PC-3 (cell line): ENCODE measurements at regions not wholly inside any gene's neighbourhood (a gene's known extent, or its start where the extent isn't known, plus 50 kb on each side); places are given as distances from the start of the nearest gene placed in this dataset.

Source experiments
- ATAC-seq: fragments of 200-7000 bp; cut with Tn5 transposase; 2 replicates; pipeline ENCODE4 v1.9.1; 2020; ENCODE audit warnings: mild to moderate bottlenecking, moderate library complexity
- BruUV-seq: library from RNA; stranded (reverse); fragments of 400-500 nt; replicated peaks from 2 replicates; lab custom pipeline; 2021; lab: Mats Ljungman, UMichigan
- CTCF ChIA-PET: fragments of 300-600 bp; sonication (Branson Sonifier 250); formaldehyde crosslinking; loops from one replicate; lab custom pipeline; 2022; ENCODE audit warnings: antibody characterized with exemption; lab: Charles Lee
- POLR2A ChIA-PET: fragments of 300-600 bp; sonication (Branson Sonifier 250); formaldehyde crosslinking; loops from one replicate; lab custom pipeline; 2022; ENCODE audit warnings: antibody characterized with exemption; ENCODE audit not compliant: unreplicated experiment; lab: Charles Lee
- DNase-seq: peaks from one replicate; pipeline ENCODE4 v3.0.0-alpha.2; 2015
- H2AFZ ChIP-seq: fragments of 300-600 bp; sonication (generic); 2 replicates; pipeline ENCODE4 v1.6.0; 2016; ENCODE audit warnings: antibody characterized with exemption, low read length
- H3F3A ChIP-seq: fragments of 300-600 bp; sonication (generic); one replicate; pipeline ENCODE4 v1.6.0; 2017; ENCODE audit warnings: antibody characterized with exemption, low read length, control low read depth, mild to moderate bottlenecking; ENCODE audit not compliant: unreplicated experiment
- H3K27ac ChIP-seq: fragments of 300-600 bp; sonication (generic); 2 replicates; pipeline ENCODE4 v1.5.1; 2016; ENCODE audit warnings: mild to moderate bottlenecking, low read length
- H3K27me3 ChIP-seq: fragments of 300-600 bp; sonication (generic); 2 replicates; pipeline ENCODE4 v1.6.1; 2016; ENCODE audit warnings: low read length, mixed read lengths
- H3K36me3 ChIP-seq: fragments of 300-600 bp; sonication (generic); 2 replicates; pipeline ENCODE4 v1.6.1; 2016; ENCODE audit warnings: low read depth, mixed run types, low read length, mixed read lengths
- H3K4me1 ChIP-seq: fragments of 300-600 bp; sonication (generic); 2 replicates; pipeline ENCODE4 v1.5.1; 2016; ENCODE audit warnings: low read length; ENCODE audit not compliant: insufficient read depth
- H3K4me2 ChIP-seq: fragments of 300-600 bp; sonication (generic); 2 replicates; pipeline ENCODE4 v1.6.0; 2016; ENCODE audit warnings: low read length
- H3K4me3 ChIP-seq: fragments of 300-600 bp; sonication (generic); 2 replicates; pipeline ENCODE4 v1.5.1; 2016; ENCODE audit warnings: mild to moderate bottlenecking, low read length, mixed read lengths
- H3K79me2 ChIP-seq: fragments of 300-600 bp; sonication (generic); 2 replicates; pipeline ENCODE4 v1.6.1; 2017; ENCODE audit warnings: low read length, mixed read lengths
- H3K9ac ChIP-seq: fragments of 300-600 bp; sonication (generic); 2 replicates; pipeline ENCODE4 v1.6.0; 2016; ENCODE audit warnings: mild to moderate bottlenecking, low read length
- H3K9me2 ChIP-seq: fragments of 300-600 bp; sonication (generic); replicated peaks from 2 replicates; pipeline ENCODE4 v1.6.1; 2016; ENCODE audit warnings: mixed run types, low read length, mixed read lengths
- H3K9me3 ChIP-seq: fragments of 300-600 bp; sonication (generic); 2 replicates; pipeline ENCODE4 v1.6.1; 2016; ENCODE audit warnings: low read length, mixed read lengths
- H4K20me1 ChIP-seq: fragments of 300-600 bp; sonication (generic); 2 replicates; pipeline ENCODE4 v1.6.1; 2016; ENCODE audit warnings: low read length, mixed read lengths
- CTCF ChIP-seq: fragments of 300-600 bp; sonication (generic); conservative IDR thresholded peaks from 2 replicates; pipeline ENCODE4 v1.5.1; 2017; ENCODE audit warnings: antibody characterized with exemption, low read depth, mild to moderate bottlenecking, low read length
- EZH2 ChIP-seq: fragments of 300-600 bp; sonication (generic); IDR thresholded peaks from one replicate; pipeline ENCODE4 v1.6.1; 2017; ENCODE audit warnings: antibody characterized with exemption, mild to moderate bottlenecking, low read length; ENCODE audit not compliant: unreplicated experiment
- EZH2phosphoT487 ChIP-seq: fragments of 300-600 bp; sonication (generic); IDR thresholded peaks from 2 replicates; pipeline ENCODE4 v1.6.1; 2018; ENCODE audit warnings: mild to moderate bottlenecking, antibody characterized with exemption, low read length, borderline replicate concordance
- intact Hi-C: fragments of 100-400 bp; cut with micrococcal nuclease; formaldehyde crosslinking; loops from 2 replicates; pipeline ENCODE4 v1.9.0; 2023

GRCh38 chr9:13383216-13383615, 103.7 kb upstream of the MPDZ start:
- Histone ChIP-seq H4K20me1 (no peaks in the 10 kb centered on the region), H3K4me3 (no peak overlapping the region), H3K9ac (no peak overlapping the region), H3K9me3 (no peaks in the 10 kb centered on the region), H2AFZ (no peak overlapping the region), H3K4me1 (no peaks in the 10 kb centered on the region), H3K36me3 (no peaks in the 10 kb centered on the region), H3F3A (no peaks in the 10 kb centered on the region), H3K79me2 (no peaks in the 10 kb centered on the region), H3K4me2 (no peak overlapping the region), H3K9me2 (no peaks in the 10 kb centered on the region), H3K27ac (no peak overlapping the region), H3K27me3 (no peaks in the 10 kb centered on the region)
- no peak for DNase-seq
- no TSS peak for BruUV-seq
- ChIA-PET POLR2A (no interaction called here), CTCF (no interaction called here)
- TF ChIP-seq CTCF (no peak), EZH2phosphoT487 (no peak), EZH2 (no peak)
- intact Hi-C loops, result no loop called here
- ATAC-seq, result no peak

- BruUV-seq, result no TSS peak
- Histone ChIP-seq H3K4me1 (peaks cover 1% of the 10 kb centered on the region; the same call in 1 of the 2 replicates), H3K36me3 (no peaks in the 10 kb centered on the region), H3K9me2 (no peaks in the 10 kb centered on the region), H3K9ac (no peak overlapping the region), H2AFZ (no peak overlapping the region), H4K20me1 (no peaks in the 10 kb centered on the region), H3K4me2 (no peak overlapping the region), H3K27me3 (no peaks in the 10 kb centered on the region), H3K9me3 (no peaks in the 10 kb centered on the region), H3K79me2 (no peaks in the 10 kb centered on the region), H3K4me3 (no peak overlapping the region), H3K27ac (no peak overlapping the region), H3F3A (no peaks in the 10 kb centered on the region)
- TF ChIP-seq EZH2phosphoT487, result no peak
- TF ChIP-seq EZH2, result no peak
- TF ChIP-seq CTCF, result no peak
- POLR2A ChIA-PET, result no interaction called here
- CTCF ChIA-PET, result no interaction called here
- DNase-seq, result no peak
- intact Hi-C loops, result no loop called here
- ATAC-seq, result no peak
Observed at GRCh38 chr9:13382595-13382994, 103.1 kb upstream of the MPDZ start.

- H3K79me2 ChIP-seq, result no peaks in the 10 kb centered on the region
- H3F3A ChIP-seq, result no peaks in the 10 kb centered on the region
- H3K36me3 ChIP-seq, result no peaks in the 10 kb centered on the region
- H3K9me2 ChIP-seq, result no peaks in the 10 kb centered on the region
- BruUV-seq, result no TSS peak
- POLR2A ChIA-PET, result no interaction called here
- no peak for TF ChIP-seq CTCF
- no peak for TF ChIP-seq EZH2phosphoT487
- TF ChIP-seq EZH2, result no peak
- H2AFZ ChIP-seq, result no peak overlapping the region
- peaks cover 11% of the 10 kb centered on the region for H3K4me1 ChIP-seq
- no peaks in the 10 kb centered on the region for H3K9me3 ChIP-seq
- no peaks in the 10 kb centered on the region for H3K27me3 ChIP-seq
- no peak overlapping the region for H3K4me3 ChIP-seq
- DNase-seq (no peak), ATAC-seq (no peak)
- H4K20me1 ChIP-seq, result no peaks in the 10 kb centered on the region
- no peak overlapping the region for H3K27ac ChIP-seq
- CTCF ChIA-PET, result no interaction called here
- H3K9ac ChIP-seq, result no peak overlapping the region
- intact Hi-C loops, result no loop called here
- H3K4me2 ChIP-seq, result no peak overlapping the region
Observed at GRCh38 chr9:13380903-13381302, 101.4 kb upstream of the MPDZ start.
